ENCODE measurements at regions not wholly inside any gene's neighbourhood (a gene's known extent, or its start where the extent isn't known, plus 50 kb on each side); places are given as distances from the start of the nearest gene placed in this dataset.
"Not testable (repeated sequence)": the region's sequence is repeated elsewhere in the genome, so short reads cannot be mapped to it uniquely, and the experiment has no call there.

DNA sequence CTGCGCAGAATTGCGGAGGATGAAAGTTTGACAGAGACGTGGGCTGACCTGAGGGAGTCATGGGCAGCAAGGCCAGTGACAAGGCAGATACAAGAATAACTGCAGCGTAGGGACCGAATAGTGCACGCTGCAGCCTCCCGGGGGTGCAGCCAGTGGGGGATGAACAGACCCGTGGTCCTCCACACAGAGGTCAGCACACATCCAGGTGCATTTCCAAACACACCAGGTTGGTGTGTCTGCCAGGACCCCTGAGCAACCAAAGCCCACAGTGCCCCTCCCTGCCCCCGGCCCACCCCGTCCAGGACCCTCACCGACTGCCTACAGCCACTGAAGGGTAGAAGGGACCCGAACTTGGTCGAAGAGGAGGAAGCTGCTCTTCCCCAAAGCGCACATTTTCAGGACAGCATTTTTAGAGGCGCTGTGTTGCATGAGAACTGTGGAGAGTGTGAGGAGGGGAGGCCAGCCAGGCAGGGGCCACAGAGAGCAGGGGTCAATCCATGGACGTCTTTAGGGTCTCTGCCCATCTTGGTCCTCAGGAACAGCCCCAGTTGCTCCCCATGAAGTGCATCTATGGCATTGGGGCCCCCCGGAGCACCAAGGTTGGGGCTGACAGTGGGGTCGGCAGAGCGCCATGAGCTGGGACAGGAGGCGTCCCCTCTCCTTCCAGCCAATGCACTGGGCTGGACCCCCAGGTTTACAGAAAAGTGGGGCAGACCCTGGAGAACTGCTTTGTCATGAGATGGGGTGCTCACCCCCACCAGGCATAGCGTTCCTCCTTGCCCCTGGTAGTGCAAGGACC, 157.8 kb upstream of the AFDN start:
- H3K4me3 ChIP-seq (ENCODE audit: control insufficient read depth, low read depth, low read length), result no peak overlapping the region
- TF ChIP-seq, protein P1, sequence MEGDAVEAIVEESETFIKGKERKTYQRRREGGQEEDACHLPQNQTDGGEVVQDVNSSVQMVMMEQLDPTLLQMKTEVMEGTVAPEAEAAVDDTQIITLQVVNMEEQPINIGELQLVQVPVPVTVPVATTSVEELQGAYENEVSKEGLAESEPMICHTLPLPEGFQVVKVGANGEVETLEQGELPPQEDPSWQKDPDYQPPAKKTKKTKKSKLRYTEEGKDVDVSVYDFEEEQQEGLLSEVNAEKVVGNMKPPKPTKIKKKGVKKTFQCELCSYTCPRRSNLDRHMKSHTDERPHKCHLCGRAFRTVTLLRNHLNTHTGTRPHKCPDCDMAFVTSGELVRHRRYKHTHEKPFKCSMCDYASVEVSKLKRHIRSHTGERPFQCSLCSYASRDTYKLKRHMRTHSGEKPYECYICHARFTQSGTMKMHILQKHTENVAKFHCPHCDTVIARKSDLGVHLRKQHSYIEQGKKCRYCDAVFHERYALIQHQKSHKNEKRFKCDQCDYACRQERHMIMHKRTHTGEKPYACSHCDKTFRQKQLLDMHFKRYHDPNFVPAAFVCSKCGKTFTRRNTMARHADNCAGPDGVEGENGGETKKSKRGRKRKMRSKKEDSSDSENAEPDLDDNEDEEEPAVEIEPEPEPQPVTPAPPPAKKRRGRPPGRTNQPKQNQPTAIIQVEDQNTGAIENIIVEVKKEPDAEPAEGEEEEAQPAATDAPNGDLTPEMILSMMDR (conservative IDR thresholded peaks at IDR 0.05; ENCODE audit: control insufficient read depth, insufficient read depth, low read depth, low read length), result no peak
- DNase-seq (ENCODE audit: low read depth), result no peak

DNA sequence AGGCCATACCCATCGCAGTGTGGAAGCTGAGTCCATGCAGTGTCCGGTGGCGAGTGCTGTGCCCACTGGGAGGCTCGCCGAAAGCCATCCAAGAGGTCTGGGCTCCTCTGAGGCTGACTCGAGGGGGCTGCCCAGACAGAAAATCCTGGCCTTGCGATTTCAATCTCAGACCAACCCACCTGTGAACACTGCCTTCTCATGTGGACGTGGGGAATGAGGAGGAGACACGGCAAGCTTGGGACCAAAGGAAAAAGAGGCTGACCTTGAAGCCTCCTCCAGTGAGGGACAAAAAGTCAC, 157.2 kb upstream of the AFDN start:
- H3K4me3 ChIP-seq (ENCODE audit: control insufficient read depth, low read depth, low read length), result no peak overlapping the region
- no peak for DNase-seq (ENCODE audit: low read depth)
- TF ChIP-seq, protein P1 (conservative IDR thresholded peaks at IDR 0.05; ENCODE audit: control insufficient read depth, insufficient read depth, low read depth, low read length), result no peak

DNA sequence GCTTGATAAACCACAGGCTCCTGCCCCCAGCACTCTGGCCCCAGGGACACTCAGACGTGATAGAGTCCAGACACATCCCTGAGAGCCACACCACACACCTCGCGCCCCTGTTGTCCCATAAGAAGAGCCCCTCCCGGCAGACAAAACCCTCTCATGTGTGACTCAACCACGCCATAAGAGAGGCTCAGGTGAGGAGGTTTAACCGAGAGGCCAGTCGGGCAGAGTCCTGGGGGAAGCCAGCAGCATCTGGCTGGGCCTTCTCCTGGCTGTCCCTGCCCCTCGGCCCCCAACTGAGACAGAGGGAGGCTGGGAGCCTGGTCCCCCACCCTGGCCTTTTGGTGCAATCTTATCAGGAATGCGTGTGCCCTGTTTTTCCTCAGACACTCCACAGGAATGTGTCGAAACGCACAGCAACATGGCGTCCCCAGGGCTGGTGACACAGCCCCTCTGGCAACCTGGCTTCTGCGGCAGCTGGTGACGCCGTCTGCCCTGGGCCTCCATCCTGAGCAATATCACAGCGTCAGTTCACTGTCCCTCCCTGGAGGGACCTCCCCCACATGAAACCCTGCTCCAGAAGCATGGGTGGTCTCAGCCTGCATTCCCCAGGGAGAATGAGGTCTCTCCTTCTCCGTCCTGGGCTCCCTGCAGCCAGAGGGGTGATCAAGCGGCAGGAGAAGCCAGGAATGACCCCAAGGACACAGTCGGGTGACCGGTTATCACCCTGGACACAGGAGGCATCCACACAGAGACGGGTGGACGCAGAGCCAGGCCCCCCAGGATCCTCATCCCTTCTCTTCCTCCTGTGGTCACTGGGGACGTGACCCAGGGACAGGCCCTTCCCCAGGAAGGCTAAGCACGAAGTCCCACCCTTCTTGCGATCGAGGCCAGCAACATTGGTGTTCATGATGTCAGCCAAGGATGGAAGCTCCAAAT, 156.6 kb upstream of the AFDN start:
- no peak overlapping the region for H3K4me3 ChIP-seq (ENCODE audit: control insufficient read depth, low read depth, low read length)
- no peak for DNase-seq (ENCODE audit: low read depth)
- TF ChIP-seq, protein P1 (conservative IDR thresholded peaks at IDR 0.05; ENCODE audit: control insufficient read depth, insufficient read depth, low read depth, low read length), result no peak

DNA sequence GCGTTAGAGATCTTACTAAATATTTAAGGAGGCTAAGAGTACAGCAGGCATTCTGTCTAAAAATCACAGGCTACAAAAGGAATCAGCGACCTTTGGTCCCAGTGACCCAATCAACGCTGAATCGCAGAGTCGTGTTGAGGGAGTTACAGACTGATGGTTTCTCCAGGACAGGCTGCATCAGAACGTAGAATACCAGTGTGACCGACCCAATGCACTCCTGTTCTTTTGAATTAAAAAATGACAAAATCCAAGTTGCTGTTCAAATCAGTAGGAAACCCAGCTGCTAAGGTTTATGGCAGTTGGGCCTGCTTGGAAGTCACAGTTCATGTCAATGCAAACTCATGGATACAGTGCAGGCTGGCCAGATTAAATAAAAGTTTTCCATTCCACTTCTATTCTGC, 155.8 kb upstream of the AFDN start:
- TF ChIP-seq, protein P1 (conservative IDR thresholded peaks at IDR 0.05; ENCODE audit: control insufficient read depth, insufficient read depth, low read depth, low read length), result no peak
- no peak for DNase-seq (ENCODE audit: low read depth)

GRCh38 chr6:167671379-167671976, 155.2 kb upstream of the AFDN start:
- not testable (repeated sequence) for DNase-seq (ENCODE audit: low read depth); H3K4me3 ChIP-seq (ENCODE audit: control insufficient read depth, low read depth, low read length)

More for the DNA sequence above, 155.8 kb upstream of the AFDN start:
- H3K4me3 ChIP-seq (ENCODE audit: control insufficient read depth, low read depth, low read length), result no peak overlapping the region

DNA sequence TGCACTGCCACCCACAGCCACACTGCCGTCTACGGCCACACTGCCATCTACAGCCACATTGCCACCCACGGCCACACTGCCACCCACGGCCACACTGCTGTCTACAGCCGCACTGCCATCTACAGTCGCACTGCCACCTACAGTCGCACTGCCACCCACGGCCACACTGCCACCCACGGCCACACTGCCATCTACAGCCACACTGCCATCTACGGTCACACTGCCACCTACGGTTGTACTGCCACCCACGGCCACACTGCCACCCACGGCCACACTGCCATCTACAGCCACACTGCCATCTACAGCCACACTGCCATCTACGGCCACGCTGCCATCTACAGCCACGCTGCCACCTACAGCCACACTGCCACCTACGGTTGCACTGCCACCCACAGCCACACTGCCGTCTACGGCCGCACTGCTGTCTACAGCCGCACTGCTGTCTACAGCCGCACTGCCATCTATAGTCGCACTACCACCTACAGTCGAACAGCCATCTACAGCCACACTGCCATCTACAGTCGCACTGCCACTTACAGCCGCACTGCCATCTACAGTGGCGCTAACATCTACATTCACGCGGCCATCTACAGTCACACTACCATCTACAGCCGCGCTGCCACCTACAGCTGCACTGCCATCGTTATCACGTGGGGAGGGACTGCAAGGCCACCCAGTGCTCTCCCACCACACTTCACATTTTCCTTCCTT, 154.6 kb upstream of the AFDN start:
- TF ChIP-seq, protein P1 (conservative IDR thresholded peaks at IDR 0.05; ENCODE audit: control insufficient read depth, insufficient read depth, low read depth, low read length), result no peak
- DNase-seq (ENCODE audit: low read depth), result no peak
- no peak overlapping the region for H3K4me3 ChIP-seq (ENCODE audit: control insufficient read depth, low read depth, low read length)

Data from fibroblast of mammary gland (primary cell).